Keratinocyte (primary cell): ENCODE measurements at regions not wholly inside any gene's neighbourhood (a gene's known extent, or its start where the extent isn't known, plus 50 kb on each side); places are given as distances from the start of the nearest gene placed in this dataset.

Experiments
- EZH2 ChIP-seq: IDR thresholded peaks from one replicate; pipeline ENCODE4 v1.6.1; 2012; ENCODE audit warnings: inconsistent platforms, mild to moderate bottlenecking, low read length, moderate library complexity
- TF ChIP-seq, protein P1 (sequence below), 3 experiments: IDR thresholded peaks in 1 of 3; conservative IDR thresholded peaks in 1 of 3; optimal IDR thresholded peaks in 1 of 3; 2 replicates in 2 of 3; 3 replicates in 1 of 3; pipeline versions ENCODE3 to v1.5.1; 2011; ENCODE audit warnings: low read length in 3 of 3, mild to moderate bottlenecking in 3 of 3, moderate library complexity in 2 of 3, control low read depth in 1 of 3, inconsistent platforms in 1 of 3; ENCODE audit not compliant: insufficient read depth in 2 of 3; ENCODE audit errors: extremely low read depth in 1 of 3

- TF ChIP-seq, protein P1, sequence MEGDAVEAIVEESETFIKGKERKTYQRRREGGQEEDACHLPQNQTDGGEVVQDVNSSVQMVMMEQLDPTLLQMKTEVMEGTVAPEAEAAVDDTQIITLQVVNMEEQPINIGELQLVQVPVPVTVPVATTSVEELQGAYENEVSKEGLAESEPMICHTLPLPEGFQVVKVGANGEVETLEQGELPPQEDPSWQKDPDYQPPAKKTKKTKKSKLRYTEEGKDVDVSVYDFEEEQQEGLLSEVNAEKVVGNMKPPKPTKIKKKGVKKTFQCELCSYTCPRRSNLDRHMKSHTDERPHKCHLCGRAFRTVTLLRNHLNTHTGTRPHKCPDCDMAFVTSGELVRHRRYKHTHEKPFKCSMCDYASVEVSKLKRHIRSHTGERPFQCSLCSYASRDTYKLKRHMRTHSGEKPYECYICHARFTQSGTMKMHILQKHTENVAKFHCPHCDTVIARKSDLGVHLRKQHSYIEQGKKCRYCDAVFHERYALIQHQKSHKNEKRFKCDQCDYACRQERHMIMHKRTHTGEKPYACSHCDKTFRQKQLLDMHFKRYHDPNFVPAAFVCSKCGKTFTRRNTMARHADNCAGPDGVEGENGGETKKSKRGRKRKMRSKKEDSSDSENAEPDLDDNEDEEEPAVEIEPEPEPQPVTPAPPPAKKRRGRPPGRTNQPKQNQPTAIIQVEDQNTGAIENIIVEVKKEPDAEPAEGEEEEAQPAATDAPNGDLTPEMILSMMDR (optimal IDR thresholded peaks at IDR 0.05 in 1 of 3, IDR thresholded peaks at IDR 0.05 in 1 of 3, conservative IDR thresholded peaks at IDR 0.05 in 1 of 3; ENCODE audit: extremely low read depth in 1 of 3, insufficient read depth in 2 of 3, low read length in 3 of 3): no peak
- no peak for TF ChIP-seq EZH2
Observed at GRCh38 chr16:24428756-24429155, 110.6 kb upstream of the RBBP6 start.
